K562 (cell line): ENCODE measurements at regions not wholly inside any gene's neighbourhood (a gene's known extent, or its start where the extent isn't known, plus 50 kb on each side); places are given as distances from the start of the nearest gene placed in this dataset.

Experiments used
- ATAC-seq: fragments of 200-7000 bp; cut with Tn5 transposase; 3 replicates; pipeline ENCODE4 v1.9.1; 2020; ENCODE audit warnings: moderate library complexity
- BruUV-seq: library from RNA; stranded (reverse); fragments of 400-500 nt; replicated peaks from 2 replicates; lab custom pipeline; 2021; lab: Mats Ljungman, UMichigan
- CTCF ChIA-PET: fragments of 300-600 bp; formaldehyde crosslinking; extraction: SDS; loops from one replicate; lab custom pipeline; 2021; ENCODE audit warnings: low intra/inter-chr PET ratio; lab: Yijun Ruan, JAX
- POLR2A ChIA-PET: fragments of 300-600, 350-650 bp; sonication (Branson Sonifier 250); formaldehyde crosslinking; extraction: SDS; loops from one replicate; lab custom pipeline; 2021; ENCODE audit warnings: antibody characterized with exemption, inconsistent platforms; lab: Yijun Ruan, JAX
- DNase-seq, 4 experiments: peaks; one replicate each; pipeline versions ENCODE4 v3.0.0 to v3.0.0-alpha.2; 2011 to 2018; ENCODE audit warnings: low spot score in 3 of 4, mixed read lengths in 3 of 4; ENCODE audit errors: extremely low read depth in 1 of 4
- FAIRE-seq: peaks from 2 replicates; lab custom pipeline; 2011; peaks lifted over from hg19 to GRCh38; lab: Jason Lieb, UNC
- H2AFZ ChIP-seq: 2 replicates; pipeline ENCODE4 v1.6.0; 2011; ENCODE audit warnings: low read depth, low read length, control low read depth, inconsistent platforms
- H3K27ac ChIP-seq: fragments of 200-600 bp; 3 replicates; pipeline ENCODE4 v1.8.0; 2011; ENCODE audit warnings: low read depth, mild to moderate bottlenecking, control low read depth, inconsistent platforms, low read length, moderate library complexity, mixed read lengths; ENCODE audit errors: extremely low read depth
- H3K27me3 ChIP-seq, 2 experiments: fragments of 300-600 bp in 1 of 2; 2 replicates in 1 of 2; 3 replicates in 1 of 2; pipeline versions ENCODE4 v1.6.0 to v1.8.0; 2011; ENCODE audit warnings: inconsistent platforms in 2 of 2, low read length in 2 of 2, mild to moderate bottlenecking in 1 of 2, mixed read lengths in 1 of 2, moderate library complexity in 1 of 2; ENCODE audit not compliant: control insufficient read depth in 2 of 2, insufficient read depth in 2 of 2
- H3K36me3 ChIP-seq: fragments of 300-600 bp; 3 replicates; pipeline ENCODE4 v1.8.0; 2011; ENCODE audit warnings: mild to moderate bottlenecking, low read length, inconsistent platforms; ENCODE audit not compliant: control insufficient read depth, insufficient read depth
- H3K4me1 ChIP-seq, 2 experiments: fragments of 200-600 bp in 1 of 2; replicated peaks in 1 of 2; 2 replicates in 1 of 2; 3 replicates in 1 of 2; pipeline versions ENCODE4 v1.5.1 to v1.8.0; 2011; ENCODE audit warnings: inconsistent platforms in 2 of 2, low read length in 2 of 2, mild to moderate bottlenecking in 1 of 2, mixed read lengths in 1 of 2, moderate library complexity in 1 of 2; ENCODE audit not compliant: control insufficient read depth in 2 of 2, insufficient read depth in 2 of 2
- H3K4me2 ChIP-seq: 2 replicates; pipeline ENCODE4 v1.6.1; 2011; ENCODE audit warnings: low read length, control low read depth, inconsistent platforms, mixed read lengths; ENCODE audit not compliant: insufficient read depth
- H3K4me3 ChIP-seq: fragments of 200-600 bp; sonication (generic), shearing (Covaris generic); 2 replicates; pipeline ENCODE4 v1.5.1; 2016; ENCODE audit warnings: control low read depth, inconsistent platforms
- H3K79me2 ChIP-seq: fragments of 200-600 bp; 3 replicates; pipeline ENCODE4 v1.8.0; 2011; ENCODE audit warnings: low read length, inconsistent platforms; ENCODE audit not compliant: control insufficient read depth, insufficient read depth
- H3K9ac ChIP-seq, 2 experiments: 2 replicates each; pipeline versions ENCODE4 v1.6.0 to v1.6.1; 2011; ENCODE audit warnings: low read depth in 2 of 2, low read length in 2 of 2, control low read depth in 1 of 2, inconsistent platforms in 1 of 2, mild to moderate bottlenecking in 1 of 2, mixed read lengths in 1 of 2; ENCODE audit not compliant: insufficient read depth in 1 of 2
- H3K9me1 ChIP-seq: one replicate; pipeline ENCODE4 v1.6.0; 2011; ENCODE audit warnings: inconsistent platforms, mild to moderate bottlenecking, low read length, moderate library complexity; ENCODE audit not compliant: control insufficient read depth, insufficient read depth
- H3K9me3 ChIP-seq: replicated peaks from 2 replicates; pipeline ENCODE4 v1.5.1; 2011; ENCODE audit warnings: low read depth, low read length, inconsistent platforms; ENCODE audit not compliant: control insufficient read depth, insufficient read depth
- H4K20me1 ChIP-seq: replicated peaks from 2 replicates; pipeline ENCODE4 v1.6.1; 2011; ENCODE audit warnings: low read length, inconsistent platforms, mixed read lengths; ENCODE audit not compliant: control insufficient read depth, insufficient read depth
- BMI1 ChIP-seq: fragments of 150-350 bp; IDR thresholded peaks from 2 replicates; pipeline ENCODE4 v1.6.1; 2014; ENCODE audit warnings: low read length
- CHD7 ChIP-seq: fragments of 200-600 bp; sonication (generic); IDR thresholded peaks from one replicate; pipeline ENCODE4 v1.6.1; 2012; ENCODE audit warnings: mild to moderate bottlenecking, low read depth, low read length, inconsistent platforms
- CTBP1 ChIP-seq: fragments of 450-650 bp; IDR thresholded peaks from 2 replicates; pipeline ENCODE4 v1.6.1; 2016; ENCODE audit warnings: borderline replicate concordance
- NFATC3 ChIP-seq: fragments of 450-650 bp; IDR thresholded peaks from 2 replicates; pipeline ENCODE4 v1.6.1; 2017; ENCODE audit warnings: mild to moderate bottlenecking
- NRF1 ChIP-seq, 2 experiments: fragments of 450-650 bp; IDR thresholded peaks in 1 of 2; conservative IDR thresholded peaks in 1 of 2; 2 replicates each; pipeline ENCODE4 v1.6.1; 2014; ENCODE audit warnings: mild to moderate bottlenecking in 2 of 2
- ZNF445 ChIP-seq: fragments of 250-450 bp; sonication (Bioruptor Pico); IDR thresholded peaks from 2 replicates; pipeline ENCODE4 v1.4.0; 2020; ENCODE audit warnings: low read depth, mild to moderate bottlenecking, moderate library complexity
- WGBS: fragments of 100-300 bp; shearing (Covaris generic); methylation state at CpG from one replicate; pipeline ENCODE4 v1.1.6; 2016; ENCODE audit warnings: low coverage, mixed read lengths; ENCODE audit not compliant: insufficient coverage; ENCODE audit errors: missing lambda C conversion rate; 5-methylcytosine and 5-hydroxymethylcytosine counted together
- in situ Hi-C: fragments of 300-500 bp; cut with MboI; formaldehyde crosslinking; loops from 4 replicates; pipeline ENCODE4 v1.15.0; 2018; ENCODE audit warnings: inconsistent platforms, mixed read lengths
- intact Hi-C: fragments of 100-400 bp; cut with micrococcal nuclease; formaldehyde crosslinking; loops from 2 replicates; pipeline ENCODE4 v1.14.2; 2022

- BruUV-seq = no TSS peak
- Histone ChIP-seq H3K9me3 (no peaks in the 10 kb centered on the region), H3K4me1 (peaks cover 0 to 7% of the 10 kb centered on the region in 2 experiments; a peak in 1 of 5 replicates), H3K79me2 (no peaks in the 10 kb centered on the region), H3K27me3 (peaks cover 2 to 16% of the 10 kb centered on the region in 2 experiments; a peak in 3 of 5 replicates), H3K36me3 (no peaks in the 10 kb centered on the region), H2AFZ (no peak overlapping the region), H3K9me1 (no peaks in the 10 kb centered on the region), H3K27ac (no peak overlapping the region), H4K20me1 (no peaks in the 10 kb centered on the region), H3K9ac (no peak overlapping the region), H3K4me3 (no peak overlapping the region), H3K4me2 (no peak overlapping the region)
- 12% methylated on average over 5 of the region's 5 CpGs for WGBS
- FAIRE-seq (peak; percentile 35), ATAC-seq (no peak), DNase-seq (no peak)
- TF ChIP-seq NRF1 (conservative IDR thresholded peaks at IDR 0.05 in 1 of 2, IDR thresholded peaks at IDR 0.05 in 1 of 2) = peak; percentile 67 to 72
- no peak for TF ChIP-seq CHD7
- TF ChIP-seq NFATC3 = no peak
- TF ChIP-seq ZNF445 (CRISPR knock-in tag) = no peak
- TF ChIP-seq CTBP1 = no peak
- no peak for TF ChIP-seq BMI1
- in situ Hi-C loops = no loop called here
- POLR2A ChIA-PET = no interaction called here
- CTCF ChIA-PET = no interaction called here
- intact Hi-C loops = no loop called here
Measured at GRCh38 chr10:44289125-44289524, 95.8 kb downstream of the CXCL12 start.
